ENCODE measurements at regions not wholly inside any gene's neighbourhood (a gene's known extent, or its start where the extent isn't known, plus 50 kb on each side); places are given as distances from the start of the nearest gene placed in this dataset.

- WGBS (ENCODE audit: insufficient coverage) = 86% methylated on average over 4 of the region's 6 CpGs
- H3K79me2 ChIP-seq (ENCODE audit: insufficient read depth, low read length) = no peaks in the 10 kb centered on the region
Observed at GRCh38 chr5:153080940-153081339, 409.5 kb upstream of the GRIA1 start.

GRCh38 chr5:153081385-153081784 is 409.1 kb upstream of the GRIA1 start:
- H3K9me3 ChIP-seq (replicated peaks in 1 of 2; ENCODE audit: control insufficient read depth in 1 of 2, insufficient read depth in 1 of 2, low read length in 2 of 2) = peaks cover 20 to 21% of the 10 kb centered on the region in 2 donors
- WGBS (ENCODE audit: insufficient coverage) = 71% methylated on average over 4 of the region's 4 CpGs
- Mint-ChIP-seq H3K4me1 (no peaks in the 10 kb centered on the region), H3K36me3 (no peaks in the 10 kb centered on the region), H3K27ac (no peak overlapping the region), H3K9me3 (peaks cover 4 to 11% (median 9%) of the 10 kb centered on the region in 7 donors), H3K4me3 (no peak overlapping the region), H3K27me3 (ENCODE audit: low read depth in 3 of 3) (peaks cover 0 to 2% (median 0%) of the 10 kb centered on the region in 3 donors)
- DNase-seq = no peak
- H3K4me1 ChIP-seq (ENCODE audit: control insufficient read depth in 1 of 2, insufficient read depth in 2 of 2, low read length in 2 of 2) = no peaks in the 10 kb centered on the region
- no peak overlapping the region for H2AFZ ChIP-seq (ENCODE audit: insufficient read depth, low read depth, low read length, poor library complexity, severe bottlenecking)
- intact Hi-C loops (cut with micrococcal nuclease) = no loop called here
- H3K9ac ChIP-seq (ENCODE audit: insufficient read depth, low read length, poor library complexity, severe bottlenecking) = no peak overlapping the region
- no peak overlapping the region for H3K4me3 ChIP-seq (replicated peaks in 1 of 3; ENCODE audit: low read depth in 2 of 3, low read length in 3 of 3)
- no peaks in the 10 kb centered on the region for H3K79me2 ChIP-seq (ENCODE audit: insufficient read depth, low read length)
- no peaks in the 10 kb centered on the region for H3K36me3 ChIP-seq (replicated peaks in 1 of 2; ENCODE audit: control insufficient read depth in 1 of 2, insufficient read depth in 2 of 2, low read length in 2 of 2)
- no peaks in the 10 kb centered on the region for H4K20me1 ChIP-seq (ENCODE audit: insufficient read depth, low read length)
- no peak for TF ChIP-seq CTCF (IDR thresholded peaks at IDR 0.05)
- H3K27me3 ChIP-seq (ENCODE audit: control insufficient read depth in 2 of 2, insufficient read depth in 2 of 2, low read length in 2 of 2) = no peaks in the 10 kb centered on the region
- no peak overlapping the region for H3K27ac ChIP-seq (ENCODE audit: low read depth in 1 of 2, low read length in 2 of 2)
- no peak overlapping the region for H3K4me2 ChIP-seq (replicated peaks; ENCODE audit: extremely low read depth, low read length, poor library complexity, severe bottlenecking)

More at GRCh38 chr5:153080940-153081339, 409.5 kb upstream of the GRIA1 start:
- H3K27me3 Mint-ChIP-seq (ENCODE audit: low read depth in 3 of 3) = peaks cover 0 to 2% (median 0%) of the 10 kb centered on the region in 3 donors
- no peak for TF ChIP-seq CTCF (IDR thresholded peaks at IDR 0.05)
- H3K4me3 ChIP-seq (replicated peaks in 1 of 3; ENCODE audit: low read depth in 2 of 3, low read length in 3 of 3) = no peak overlapping the region
- H3K27ac Mint-ChIP-seq = no peak overlapping the region
- H3K27me3 ChIP-seq (ENCODE audit: control insufficient read depth in 2 of 2, insufficient read depth in 2 of 2, low read length in 2 of 2) = no peaks in the 10 kb centered on the region
- DNase-seq = no peak
- no peak overlapping the region for H3K4me3 Mint-ChIP-seq
- intact Hi-C loops (cut with micrococcal nuclease) = no loop called here
- no peak overlapping the region for H3K4me2 ChIP-seq (replicated peaks; ENCODE audit: extremely low read depth, low read length, poor library complexity, severe bottlenecking)
- H3K36me3 Mint-ChIP-seq = no peaks in the 10 kb centered on the region
- H3K4me1 ChIP-seq (ENCODE audit: control insufficient read depth in 1 of 2, insufficient read depth in 2 of 2, low read length in 2 of 2) = no peaks in the 10 kb centered on the region
- H2AFZ ChIP-seq (ENCODE audit: insufficient read depth, low read depth, low read length, poor library complexity, severe bottlenecking) = no peak overlapping the region
- H3K9ac ChIP-seq (ENCODE audit: insufficient read depth, low read length, poor library complexity, severe bottlenecking) = no peak overlapping the region
- H3K4me1 Mint-ChIP-seq = no peaks in the 10 kb centered on the region
- no peaks in the 10 kb centered on the region for H3K36me3 ChIP-seq (replicated peaks in 1 of 2; ENCODE audit: control insufficient read depth in 1 of 2, insufficient read depth in 2 of 2, low read length in 2 of 2)
- peaks cover 20 to 21% of the 10 kb centered on the region in 2 donors for H3K9me3 ChIP-seq (replicated peaks in 1 of 2; ENCODE audit: control insufficient read depth in 1 of 2, insufficient read depth in 1 of 2, low read length in 2 of 2)
- no peaks in the 10 kb centered on the region for H4K20me1 ChIP-seq (ENCODE audit: insufficient read depth, low read length)
- peaks cover 4 to 11% (median 8%) of the 10 kb centered on the region in 7 donors for H3K9me3 Mint-ChIP-seq
- no peak overlapping the region for H3K27ac ChIP-seq (ENCODE audit: low read depth in 1 of 2, low read length in 2 of 2)
